Panc1 (cell line): ENCODE measurements at regions not wholly inside any gene's neighbourhood (a gene's known extent, or its start where the extent isn't known, plus 50 kb on each side); places are given as distances from the start of the nearest gene placed in this dataset.

Source experiments
- POLR2AphosphoS5 ChIP-seq: IDR thresholded peaks from 2 replicates; pipeline ENCODE4 v1.6.1; 2012; ENCODE audit warnings: mild to moderate bottlenecking, low read depth, low read length, moderate library complexity
- TF ChIP-seq, protein P1 (sequence below): fragments of 450-650 bp; IDR thresholded peaks from 2 replicates; pipeline ENCODE4 v1.5.1; 2017; ENCODE audit warnings: mild to moderate bottlenecking

- TF ChIP-seq, protein P1, sequence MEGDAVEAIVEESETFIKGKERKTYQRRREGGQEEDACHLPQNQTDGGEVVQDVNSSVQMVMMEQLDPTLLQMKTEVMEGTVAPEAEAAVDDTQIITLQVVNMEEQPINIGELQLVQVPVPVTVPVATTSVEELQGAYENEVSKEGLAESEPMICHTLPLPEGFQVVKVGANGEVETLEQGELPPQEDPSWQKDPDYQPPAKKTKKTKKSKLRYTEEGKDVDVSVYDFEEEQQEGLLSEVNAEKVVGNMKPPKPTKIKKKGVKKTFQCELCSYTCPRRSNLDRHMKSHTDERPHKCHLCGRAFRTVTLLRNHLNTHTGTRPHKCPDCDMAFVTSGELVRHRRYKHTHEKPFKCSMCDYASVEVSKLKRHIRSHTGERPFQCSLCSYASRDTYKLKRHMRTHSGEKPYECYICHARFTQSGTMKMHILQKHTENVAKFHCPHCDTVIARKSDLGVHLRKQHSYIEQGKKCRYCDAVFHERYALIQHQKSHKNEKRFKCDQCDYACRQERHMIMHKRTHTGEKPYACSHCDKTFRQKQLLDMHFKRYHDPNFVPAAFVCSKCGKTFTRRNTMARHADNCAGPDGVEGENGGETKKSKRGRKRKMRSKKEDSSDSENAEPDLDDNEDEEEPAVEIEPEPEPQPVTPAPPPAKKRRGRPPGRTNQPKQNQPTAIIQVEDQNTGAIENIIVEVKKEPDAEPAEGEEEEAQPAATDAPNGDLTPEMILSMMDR, result no peak
- TF ChIP-seq POLR2AphosphoS5, result no peak
Observed at GRCh38 chr4:109378076-109378475, 55.5 kb upstream of the SEC24B start.
